B cell (primary cell): ENCODE measurements at regions not wholly inside any gene's neighbourhood (a gene's known extent, or its start where the extent isn't known, plus 50 kb on each side); places are given as distances from the start of the nearest gene placed in this dataset.

Experiments
- CTCF ChIP-seq: fragments of 200-600 bp; IDR thresholded peaks from one replicate; pipeline ENCODE4 v1.8.0; 2022; ENCODE audit warnings: antibody characterized with exemption, mild to moderate bottlenecking
- EZH2 ChIP-seq: IDR thresholded peaks from 2 replicates; pipeline ENCODE4 v1.6.1; 2012; ENCODE audit warnings: borderline replicate concordance, low read depth, mild to moderate bottlenecking, moderate library complexity, low read length; ENCODE audit not compliant: insufficient read depth, poor library complexity, severe bottlenecking

GRCh38 chr2:138176862-138177439, 212.7 kb downstream of the HNMT start:
- TF ChIP-seq CTCF (no peak), EZH2 (no peak)
